IMR-90 (cell line): ENCODE measurements at regions not wholly inside any gene's neighbourhood (a gene's known extent, or its start where the extent isn't known, plus 50 kb on each side); places are given as distances from the start of the nearest gene placed in this dataset.

ENCODE experiments used
- ATAC-seq: fragments of 200-7000 bp; cut with Tn5 transposase; 2 replicates; pipeline ENCODE4 v1.9.1; 2020; ENCODE audit warnings: low read depth, mild to moderate bottlenecking, moderate library complexity
- BruUV-seq: library from RNA; stranded (reverse); fragments of 400-500 nt; replicated peaks from 2 replicates; lab custom pipeline; 2021; lab: Mats Ljungman, UMichigan
- CTCF ChIA-PET: fragments of 300-600 bp; formaldehyde crosslinking; extraction: SDS; loops from one replicate; lab custom pipeline; 2021; ENCODE audit warnings: antibody characterized with exemption; lab: Yijun Ruan, JAX
- POLR2A ChIA-PET: fragments of 300-600 bp; sonication (Branson Sonifier 250); formaldehyde crosslinking; loops from one replicate; lab custom pipeline; 2022; ENCODE audit warnings: antibody characterized with exemption; ENCODE audit not compliant: unreplicated experiment; lab: Charles Lee
- DNase-seq: peaks from one replicate; pipeline ENCODE4 v3.0.0; 2013
- H2AFZ ChIP-seq: replicated peaks from 2 replicates; pipeline ENCODE3; 2013; ENCODE audit warnings: low read length, mild to moderate bottlenecking; ENCODE audit not compliant: poor library complexity
- H2AK5ac ChIP-seq: 2 replicates; pipeline ENCODE4 v1.6.1; 2013; ENCODE audit warnings: low read depth, low read length, inconsistent platforms
- H2AK9ac ChIP-seq: replicated peaks from 2 replicates; pipeline ENCODE3; 2013; ENCODE audit warnings: mild to moderate bottlenecking, low read depth, low read length, moderate library complexity; ENCODE audit not compliant: poor library complexity
- H2BK120ac ChIP-seq: 2 replicates; pipeline ENCODE4 v1.6.1; 2013; ENCODE audit warnings: low read depth, low read length, inconsistent platforms
- H2BK15ac ChIP-seq: 3 replicates; pipeline ENCODE4 v1.6.1; 2013; ENCODE audit warnings: low read depth, low read length, inconsistent platforms
- H2BK20ac ChIP-seq: 2 replicates; pipeline ENCODE4 v1.6.1; 2013; ENCODE audit warnings: low read depth, mild to moderate bottlenecking, inconsistent platforms, low read length, moderate library complexity
- H2BK5ac ChIP-seq: 2 replicates; pipeline ENCODE4 v1.6.1; 2013; ENCODE audit warnings: mild to moderate bottlenecking, low read depth, low read length, inconsistent platforms; ENCODE audit not compliant: poor library complexity, severe bottlenecking
- H3K14ac ChIP-seq: replicated peaks from 2 replicates; pipeline ENCODE4 v1.6.1; 2013; ENCODE audit warnings: low read depth, low read length, inconsistent platforms
- H3K18ac ChIP-seq: 2 replicates; pipeline ENCODE4 v1.6.1; 2013; ENCODE audit warnings: low read depth, low read length, control low read depth
- H3K23ac ChIP-seq: 2 replicates; pipeline ENCODE4 v1.6.1; 2013; ENCODE audit warnings: low read depth, low read length, inconsistent platforms
- H3K27ac ChIP-seq: 2 replicates; pipeline ENCODE4 v1.5.1; 2013; ENCODE audit warnings: mild to moderate bottlenecking, control low read depth, low read length; ENCODE audit not compliant: insufficient read depth
- H3K27me3 ChIP-seq: 2 replicates; pipeline ENCODE4 v1.6.1; 2013; ENCODE audit warnings: low read length; ENCODE audit not compliant: control insufficient read depth, insufficient read depth
- H3K36me3 ChIP-seq: 2 replicates; pipeline ENCODE4 v1.6.1; 2013; ENCODE audit warnings: low read length, mixed read lengths; ENCODE audit not compliant: control insufficient read depth, insufficient read depth
- H3K4ac ChIP-seq: 2 replicates; pipeline ENCODE4 v1.6.1; 2013; ENCODE audit warnings: low read depth, low read length, inconsistent platforms
- H3K4me1 ChIP-seq: 2 replicates; pipeline ENCODE4 v1.6.1; 2013; ENCODE audit warnings: low read length, mixed read lengths; ENCODE audit not compliant: control insufficient read depth, insufficient read depth
- H3K4me2 ChIP-seq: 2 replicates; pipeline ENCODE4 v1.6.1; 2013; ENCODE audit warnings: low read depth, mild to moderate bottlenecking, control low read depth, low read length, moderate library complexity
- H3K4me3 ChIP-seq: 2 replicates; pipeline ENCODE4 v1.5.1; 2013; ENCODE audit warnings: low read depth, mild to moderate bottlenecking, control low read depth, low read length, moderate library complexity; ENCODE audit not compliant: insufficient read depth
- H3K56ac ChIP-seq: 2 replicates; pipeline ENCODE4 v1.6.1; 2013; ENCODE audit warnings: low read length, inconsistent platforms; ENCODE audit not compliant: insufficient read depth; ENCODE audit errors: extremely low read depth
- H3K79me1 ChIP-seq, 2 experiments: 2 replicates each; pipeline ENCODE4 v1.6.1; 2013; ENCODE audit warnings: low read length in 2 of 2, inconsistent platforms in 1 of 2, low read depth in 1 of 2
- H3K9ac ChIP-seq: 2 replicates; pipeline ENCODE4 v1.6.1; 2013; ENCODE audit warnings: low read depth, low read length, control low read depth
- H3K9me1 ChIP-seq: 2 replicates; pipeline ENCODE4 v1.6.1; 2013; ENCODE audit warnings: low read length, inconsistent platforms; ENCODE audit not compliant: insufficient read depth
- H3K9me3 ChIP-seq: 2 replicates; pipeline ENCODE4 v1.6.1; 2013; ENCODE audit warnings: low read length; ENCODE audit not compliant: control insufficient read depth, insufficient read depth
- H4K20me1 ChIP-seq: 2 replicates; pipeline ENCODE4 v1.6.1; 2013; ENCODE audit warnings: low read length, inconsistent platforms; ENCODE audit not compliant: insufficient read depth
- H4K5ac ChIP-seq: 2 replicates; pipeline ENCODE4 v1.6.1; 2013; ENCODE audit warnings: mild to moderate bottlenecking, low read depth, low read length, control low read depth
- H4K8ac ChIP-seq, 2 experiments: 2 replicates each; pipeline ENCODE4 v1.6.1; 2013; ENCODE audit warnings: low read depth in 2 of 2, low read length in 2 of 2, control low read depth in 1 of 2, inconsistent platforms in 1 of 2
- H4K91ac ChIP-seq: 2 replicates; pipeline ENCODE4 v1.6.1; 2013; ENCODE audit warnings: low read depth, low read length, inconsistent platforms; ENCODE audit not compliant: insufficient read depth
- BHLHE40 ChIP-seq: fragments of 150-350 bp; IDR thresholded peaks from 2 replicates; pipeline ENCODE4 v1.6.1; 2016; ENCODE audit warnings: mild to moderate bottlenecking, low read depth, low read length
- CEBPB ChIP-seq: IDR thresholded peaks from 2 replicates; pipeline ENCODE4 v1.6.1; 2012; ENCODE audit warnings: low read depth, low read length, improper control_type of control experiment
- FOS ChIP-seq: fragments of 150-350 bp; IDR thresholded peaks from 2 replicates; pipeline ENCODE4 v1.6.1; 2016; ENCODE audit warnings: low read depth, low read length
- MXI1 ChIP-seq: IDR thresholded peaks from 2 replicates; pipeline ENCODE4 v1.6.1; 2012; ENCODE audit warnings: low read depth, mild to moderate bottlenecking, low read length, moderate library complexity, borderline replicate concordance
- NFE2L2 ChIP-seq: fragments of 150-350 bp; IDR thresholded peaks from 2 replicates; pipeline ENCODE4 v1.6.1; 2016; ENCODE audit warnings: low read depth, mild to moderate bottlenecking, low read length
- RCOR1 ChIP-seq: IDR thresholded peaks from 2 replicates; pipeline ENCODE4 v1.6.1; 2012; ENCODE audit warnings: mild to moderate bottlenecking, low read length, improper control_type of control experiment; ENCODE audit not compliant: insufficient replicate concordance
- RFX5 ChIP-seq: IDR thresholded peaks from 2 replicates; pipeline ENCODE4 v1.8.0; 2012; ENCODE audit warnings: low read depth, mild to moderate bottlenecking, low read length, moderate library complexity
- WGBS, 2 experiments: methylation state at CpG; one replicate each; pipeline versions ENCODE4 v1.1.5 to v1.1.7; 2013; ENCODE audit warnings: missing lambda C conversion rate in 2 of 2; ENCODE audit not compliant: insufficient read length in 1 of 2; ENCODE audit errors: extremely low coverage in 2 of 2; 5-methylcytosine and 5-hydroxymethylcytosine counted together
- dilution Hi-C: fragments of 300-500 bp; cut with HindIII; formaldehyde crosslinking; loops from one replicate; pipeline ENCODE4 v1.14.3; 2018; ENCODE audit warnings: low sequenced_read_pairs; ENCODE audit not compliant: unreplicated experiment
- in situ Hi-C: fragments of 300-500 bp; cut with MboI; formaldehyde crosslinking; loops from 3 replicates; pipeline ENCODE4 v1.14.3; 2019; ENCODE audit warnings: low sequenced_read_pairs, inconsistent platforms, mixed read lengths
- intact Hi-C: fragments of 100-400 bp; cut with micrococcal nuclease; formaldehyde crosslinking; loops from 2 replicates; pipeline ENCODE4 v1.10.0; 2022
- TF ChIP-seq, protein P1 (sequence below): conservative IDR thresholded peaks from 2 replicates; pipeline ENCODE4 v1.5.1; 2012; ENCODE audit warnings: mild to moderate bottlenecking, low read depth, low read length, improper control_type of control experiment

GRCh38 chr9:111728617-111729366, 65.9 kb downstream of the SHOC1 start:
- peak overlapping the region; percentile 80 for H2AK5ac ChIP-seq
- H3K27me3 ChIP-seq, result no peaks in the 10 kb centered on the region
- WGBS, 2 experiments, result no CpG with 5 or more reads among the region's 2 CpGs
- peaks cover 8% of the 10 kb centered on the region for H3K4me1 ChIP-seq
- in situ Hi-C loops (no loop called here), intact Hi-C loops (loop anchor here (1.0 kb wide), 1 partner anchor 245 kb away; no protein-coding TSS in a partner anchor), dilution Hi-C loops (no loop called here)
- no peak overlapping the region for H2AFZ ChIP-seq
- H3K27ac ChIP-seq, result peak overlapping the region; percentile 88
- POLR2A ChIA-PET, result no interaction called here
- peak overlapping the region; percentile 89 for H3K14ac ChIP-seq
- H4K8ac ChIP-seq, result peak overlapping the region; percentile 38 to 96; a peak in 3 of 4 replicates
- peak overlapping the region; percentile 91 for H3K23ac ChIP-seq
- peak; percentile 86 for ATAC-seq
- H2AK9ac ChIP-seq, result peak overlapping the region; percentile 33
- peaks cover 2% of the 10 kb centered on the region; the same call in 1 of the 2 replicates for H3K36me3 ChIP-seq
- peak overlapping the region; percentile 94; the same call in 2 of the 3 replicates for H2BK15ac ChIP-seq
- H4K91ac ChIP-seq, result peak overlapping the region; percentile 98
- peak overlapping the region; percentile 36; the same call in 1 of the 2 replicates for H3K56ac ChIP-seq
- H2BK20ac ChIP-seq, result peak overlapping the region; percentile 99
- no peaks in the 10 kb centered on the region for H4K20me1 ChIP-seq
- peak overlapping the region; percentile 89 for H2BK5ac ChIP-seq
- no peak overlapping the region; the same call in 1 of the 2 replicates for H3K4me2 ChIP-seq
- BruUV-seq, result no TSS peak
- H3K79me1 ChIP-seq, result no peaks in the 10 kb centered on the region; a peak in 1 of 4 replicates
- peaks cover 9% of the 10 kb centered on the region for H3K9me3 ChIP-seq
- no peaks in the 10 kb centered on the region for H3K9me1 ChIP-seq
- peak overlapping the region; percentile 99 for H2BK120ac ChIP-seq
- peak overlapping the region; percentile 82 for H4K5ac ChIP-seq
- CTCF ChIA-PET, result interaction anchor here (0.6 kb wide), 2 partner anchors 96 to 324 kb away, joined by 3 to 4 read pairs; no protein-coding TSS in a partner anchor
- no peak overlapping the region for H3K4me3 ChIP-seq
- H3K18ac ChIP-seq, result peak overlapping the region; percentile 92
- peak; percentile 97 for DNase-seq
- H3K9ac ChIP-seq, result no peak overlapping the region
- H3K4ac ChIP-seq, result peak overlapping the region; percentile 98
- TF ChIP-seq MXI1, result no peak
- TF ChIP-seq, protein P1, sequence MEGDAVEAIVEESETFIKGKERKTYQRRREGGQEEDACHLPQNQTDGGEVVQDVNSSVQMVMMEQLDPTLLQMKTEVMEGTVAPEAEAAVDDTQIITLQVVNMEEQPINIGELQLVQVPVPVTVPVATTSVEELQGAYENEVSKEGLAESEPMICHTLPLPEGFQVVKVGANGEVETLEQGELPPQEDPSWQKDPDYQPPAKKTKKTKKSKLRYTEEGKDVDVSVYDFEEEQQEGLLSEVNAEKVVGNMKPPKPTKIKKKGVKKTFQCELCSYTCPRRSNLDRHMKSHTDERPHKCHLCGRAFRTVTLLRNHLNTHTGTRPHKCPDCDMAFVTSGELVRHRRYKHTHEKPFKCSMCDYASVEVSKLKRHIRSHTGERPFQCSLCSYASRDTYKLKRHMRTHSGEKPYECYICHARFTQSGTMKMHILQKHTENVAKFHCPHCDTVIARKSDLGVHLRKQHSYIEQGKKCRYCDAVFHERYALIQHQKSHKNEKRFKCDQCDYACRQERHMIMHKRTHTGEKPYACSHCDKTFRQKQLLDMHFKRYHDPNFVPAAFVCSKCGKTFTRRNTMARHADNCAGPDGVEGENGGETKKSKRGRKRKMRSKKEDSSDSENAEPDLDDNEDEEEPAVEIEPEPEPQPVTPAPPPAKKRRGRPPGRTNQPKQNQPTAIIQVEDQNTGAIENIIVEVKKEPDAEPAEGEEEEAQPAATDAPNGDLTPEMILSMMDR, result no peak
- TF ChIP-seq BHLHE40, result peak; percentile 41; the same call in 1 of the 2 replicates
- no peak for TF ChIP-seq RFX5
- TF ChIP-seq FOS, result peak; percentile 90
- TF ChIP-seq NFE2L2, result no peak
- TF ChIP-seq RCOR1, result peak; percentile 15
- peak; percentile 99 for TF ChIP-seq CEBPB
